Fibroblast of lung (primary cell): ENCODE measurements at regions not wholly inside any gene's neighbourhood (a gene's known extent, or its start where the extent isn't known, plus 50 kb on each side); places are given as distances from the start of the nearest gene placed in this dataset.

Experiments used
- DNase-seq, 2 donors: peaks; one replicate each; pipeline versions ENCODE4 v3.0.0 to v3.0.0-alpha.2; 2010; ENCODE audit warnings: low read depth in 2 of 2
- H2AFZ ChIP-seq: 2 replicates; pipeline ENCODE4 v1.5.1; 2012; ENCODE audit warnings: low read length, control low read depth, inconsistent platforms
- H3K27ac ChIP-seq: 2 replicates; pipeline ENCODE4 v1.5.1; 2011; ENCODE audit warnings: low read length, control low read depth; ENCODE audit not compliant: insufficient read depth
- H3K27me3 ChIP-seq: 2 replicates; pipeline ENCODE4 v1.5.1; 2011; ENCODE audit warnings: mild to moderate bottlenecking, low read length; ENCODE audit not compliant: control insufficient read depth, insufficient read depth
- H3K36me3 ChIP-seq: 2 replicates; pipeline ENCODE4 v1.5.1; 2011; ENCODE audit warnings: low read length; ENCODE audit not compliant: control insufficient read depth, insufficient read depth
- H3K4me1 ChIP-seq: 2 replicates; pipeline ENCODE4 v1.5.1; 2011; ENCODE audit warnings: low read length; ENCODE audit not compliant: control insufficient read depth, insufficient read depth; ENCODE audit errors: extremely low read depth
- H3K4me2 ChIP-seq: 2 replicates; pipeline ENCODE4 v1.5.1; 2011; ENCODE audit warnings: low read length, control low read depth; ENCODE audit not compliant: insufficient read depth; ENCODE audit errors: extremely low read depth
- H3K4me3 ChIP-seq, 4 experiments: fragments of 200-600 bp in 1 of 4; sonication (generic) in 1 of 4; replicated peaks in 1 of 4; 2 replicates each; pipeline ENCODE4 v1.5.1; 2011 to 2016; ENCODE audit warnings: low read length in 4 of 4, low read depth in 3 of 4, mild to moderate bottlenecking in 3 of 4, control low read depth in 2 of 4, inconsistent platforms in 1 of 4, mixed read lengths in 1 of 4; ENCODE audit not compliant: insufficient read depth in 1 of 4; ENCODE audit errors: control extremely low read depth in 1 of 4
- H3K79me2 ChIP-seq: 2 replicates; pipeline ENCODE4 v1.5.1; 2012; ENCODE audit warnings: mild to moderate bottlenecking, low read length, inconsistent platforms; ENCODE audit not compliant: control insufficient read depth, insufficient read depth
- H3K9ac ChIP-seq: 2 replicates; pipeline ENCODE4 v1.5.1; 2011; ENCODE audit warnings: mild to moderate bottlenecking, low read length, control low read depth; ENCODE audit not compliant: insufficient read depth
- H3K9me3 ChIP-seq: 2 replicates; pipeline ENCODE4 v1.5.1; 2012; ENCODE audit warnings: low read depth, low read length; ENCODE audit not compliant: control insufficient read depth, insufficient read depth
- H4K20me1 ChIP-seq: 2 replicates; pipeline ENCODE4 v1.5.1; 2011; ENCODE audit warnings: low read length; ENCODE audit not compliant: control insufficient read depth, insufficient read depth; ENCODE audit errors: extremely low read depth
- CTCF ChIP-seq, 2 donors: IDR thresholded peaks in 1 of 2; conservative IDR thresholded peaks in 1 of 2; 1 replicate in 1 of 2; 2 replicates in 1 of 2; pipeline ENCODE4 v1.5.1; 2011 to 2012; ENCODE audit warnings: low read length in 2 of 2, control low read depth in 1 of 2, inconsistent platforms in 1 of 2, low read depth in 1 of 2, mild to moderate bottlenecking in 1 of 2
- EZH2 ChIP-seq: IDR thresholded peaks from 2 replicates; pipeline ENCODE4 v1.5.1; 2012; ENCODE audit warnings: low read length, control low read depth, mild to moderate bottlenecking; ENCODE audit errors: missing control alignments

DNA sequence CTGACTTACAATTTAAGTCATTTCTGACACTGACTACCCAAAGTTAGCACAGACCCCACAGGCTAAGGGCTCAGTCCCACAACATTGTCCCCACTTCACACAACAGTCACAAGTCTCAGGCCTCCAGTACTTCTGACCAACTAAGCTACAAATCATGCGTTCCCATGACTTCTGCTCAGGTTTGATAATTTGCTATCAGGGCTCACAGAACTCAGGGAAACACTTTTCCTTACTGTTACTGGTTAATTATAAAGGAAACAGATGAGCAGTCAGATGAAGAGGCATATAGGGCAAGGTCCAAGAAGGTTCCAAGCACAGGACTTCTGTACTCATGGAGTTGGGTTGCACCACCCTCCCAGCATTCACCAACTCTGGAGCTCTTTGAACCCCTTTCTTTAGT, 151.2 kb upstream of the TNR start:
- no peak overlapping the region for H3K27ac ChIP-seq
- no peak overlapping the region for H3K4me3 ChIP-seq
- H4K20me1 ChIP-seq: no peaks in the 10 kb centered on the region
- H3K79me2 ChIP-seq: no peaks in the 10 kb centered on the region
- no peak overlapping the region for H2AFZ ChIP-seq
- no peaks in the 10 kb centered on the region for H3K9me3 ChIP-seq
- no peak for TF ChIP-seq CTCF (conservative IDR thresholded peaks at IDR 0.05 in 1 of 2, IDR thresholded peaks at IDR 0.05 in 1 of 2; ENCODE audit: low read depth in 1 of 2, low read length in 2 of 2)
- TF ChIP-seq EZH2: no peak
- no peaks in the 10 kb centered on the region for H3K27me3 ChIP-seq
- H3K9ac ChIP-seq: no peak overlapping the region
- no peaks in the 10 kb centered on the region for H3K36me3 ChIP-seq
- H3K4me2 ChIP-seq: no peak overlapping the region
- H3K4me1 ChIP-seq: no peaks in the 10 kb centered on the region
- DNase-seq: no peak

DNA sequence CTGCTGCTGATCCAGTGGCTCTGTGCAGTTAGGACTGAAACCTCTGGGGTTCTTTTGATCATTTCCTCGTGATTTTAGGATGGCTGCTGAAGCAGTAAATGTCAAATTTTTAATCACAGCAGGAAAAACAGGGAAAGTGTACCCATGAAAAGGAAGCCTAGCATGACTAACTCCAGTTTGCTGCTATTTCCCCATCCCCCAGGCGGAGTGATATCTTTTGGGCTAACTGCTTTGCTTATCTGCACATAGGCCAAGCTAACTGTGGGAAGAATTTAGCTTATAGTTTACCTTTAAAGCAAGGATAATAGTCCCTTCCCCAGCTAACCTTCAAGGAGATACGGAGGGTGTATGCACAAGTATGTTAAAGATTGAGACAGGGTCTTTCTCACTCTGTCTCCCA, 149.8 kb upstream of the TNR start:
- Histone ChIP-seq H2AFZ (no peak overlapping the region), H3K4me2 (no peak overlapping the region), H3K79me2 (no peaks in the 10 kb centered on the region), H3K4me3 (no peak overlapping the region), H3K27ac (no peak overlapping the region), H3K36me3 (no peaks in the 10 kb centered on the region), H4K20me1 (no peaks in the 10 kb centered on the region), H3K9me3 (no peaks in the 10 kb centered on the region), H3K4me1 (no peaks in the 10 kb centered on the region), H3K9ac (no peak overlapping the region), H3K27me3 (no peaks in the 10 kb centered on the region)
- no peak for TF ChIP-seq CTCF (conservative IDR thresholded peaks at IDR 0.05 in 1 of 2, IDR thresholded peaks at IDR 0.05 in 1 of 2; ENCODE audit: low read depth in 1 of 2, low read length in 2 of 2)
- TF ChIP-seq EZH2: no peak
- no peak for DNase-seq

GRCh38 chr1:175892686-175893085, 149.3 kb upstream of the TNR start:
- Histone ChIP-seq H3K9me3 (no peaks in the 10 kb centered on the region), H3K36me3 (no peaks in the 10 kb centered on the region), H4K20me1 (no peaks in the 10 kb centered on the region), H3K4me2 (no peak overlapping the region), H2AFZ (no peak overlapping the region), H3K9ac (no peak overlapping the region), H3K27me3 (no peaks in the 10 kb centered on the region), H3K4me3 (no peak overlapping the region), H3K79me2 (no peaks in the 10 kb centered on the region), H3K27ac (no peak overlapping the region), H3K4me1 (no peaks in the 10 kb centered on the region)
- TF ChIP-seq CTCF (conservative IDR thresholded peaks at IDR 0.05 in 1 of 2, IDR thresholded peaks at IDR 0.05 in 1 of 2; ENCODE audit: low read depth in 1 of 2, low read length in 2 of 2): no peak
- no peak for TF ChIP-seq EZH2
- DNase-seq: no peak
